HEK293 (cell line): ENCODE measurements at regions not wholly inside any gene's neighbourhood (a gene's known extent, or its start where the extent isn't known, plus 50 kb on each side); places are given as distances from the start of the nearest gene placed in this dataset.

ENCODE experiments used
- CTCF ChIA-PET: fragments of 350-600 bp; formaldehyde crosslinking; extraction: SDS; loops from one replicate; lab custom pipeline; 2021; ENCODE audit warnings: antibody characterized with exemption; lab: Yijun Ruan, JAX
- POLR2A ChIA-PET: fragments of 300-600 bp; formaldehyde crosslinking; extraction: SDS; loops from one replicate; lab custom pipeline; 2020; ENCODE audit warnings: antibody characterized with exemption, inconsistent platforms; lab: Yijun Ruan, JAX
- H3K27ac ChIP-seq: fragments of 200-500 bp; sonication (Bioruptor generic); 2 replicates; pipeline ENCODE4 v1.5.1; 2014; ENCODE audit warnings: low read depth, low read length, control low read depth, inconsistent platforms; ENCODE audit errors: extremely low read depth
- H3K36me3 ChIP-seq, 2 experiments: fragments of 200-500 bp in 1 of 2; sonication (Bioruptor generic) in 1 of 2; 1 replicate in 1 of 2; 2 replicates in 1 of 2; pipeline ENCODE4 v1.5.1; 2014 to 2017; ENCODE audit warnings: inconsistent platforms in 2 of 2, low read length in 2 of 2; ENCODE audit not compliant: control insufficient read depth in 2 of 2, insufficient read depth in 1 of 2
- H3K4me1 ChIP-seq: fragments of 200-500 bp; sonication (Bioruptor generic); 2 replicates; pipeline ENCODE4 v1.5.1; 2014; ENCODE audit warnings: mild to moderate bottlenecking, low read length, inconsistent platforms; ENCODE audit not compliant: control insufficient read depth, insufficient read depth
- H3K4me3 ChIP-seq: 2 replicates; pipeline ENCODE4 v1.5.1; 2011; ENCODE audit warnings: low read depth, mild to moderate bottlenecking, control low read depth, low read length, moderate library complexity
- H3K9me3 ChIP-seq: fragments of 200-500 bp; sonication (Bioruptor generic); 2 replicates; pipeline ENCODE4 v1.5.1; 2014; ENCODE audit warnings: low read depth, low read length, inconsistent platforms; ENCODE audit not compliant: control insufficient read depth, insufficient read depth
- ATF2 ChIP-seq: fragments of 450-650 bp; formaldehyde crosslinking; IDR thresholded peaks from 2 replicates; pipeline ENCODE4 v1.5.1; 2016; ENCODE audit warnings: missing biosample characterization, missing genetic modification characterization, low read depth
- BCL11A ChIP-seq: fragments of 450-650 bp; formaldehyde crosslinking; IDR thresholded peaks from 2 replicates; pipeline ENCODE4 v1.5.1; 2016; ENCODE audit warnings: low read depth, missing biosample characterization, missing genetic modification characterization
- PRDM6 ChIP-seq: fragments of 450-650 bp; formaldehyde crosslinking; IDR thresholded peaks from 2 replicates; pipeline ENCODE4 v1.5.1; 2017; ENCODE audit warnings: missing biosample characterization, missing genetic modification characterization
- REPIN1 ChIP-seq: fragments of 450-650 bp; formaldehyde crosslinking; IDR thresholded peaks from 2 replicates; pipeline ENCODE4 v1.5.1; 2017; ENCODE audit warnings: missing biosample characterization, missing genetic modification characterization, low read depth
- ZBTB6 ChIP-seq: fragments of 450-650 bp; formaldehyde crosslinking; IDR thresholded peaks from 2 replicates; pipeline ENCODE4 v1.5.1; 2017; ENCODE audit warnings: missing biosample characterization, missing genetic modification characterization
- ZFP41 ChIP-seq: fragments of 450-650 bp; formaldehyde crosslinking; IDR thresholded peaks from 2 replicates; pipeline ENCODE4 v1.5.1; 2016; ENCODE audit warnings: missing biosample characterization, missing genetic modification characterization, borderline replicate concordance
- ZNF362 ChIP-seq: fragments of 450-650 bp; formaldehyde crosslinking; IDR thresholded peaks from 2 replicates; pipeline ENCODE4 v1.5.1; 2016; ENCODE audit warnings: missing biosample characterization, missing genetic modification characterization
- ZSCAN30 ChIP-seq: fragments of 450-650 bp; IDR thresholded peaks from 2 replicates; pipeline ENCODE4 v1.5.1; 2018; ENCODE audit warnings: missing biosample characterization, mild to moderate bottlenecking, missing genetic modification characterization, moderate library complexity
- TF ChIP-seq, protein P1 (sequence below): fragments of 450-650 bp; formaldehyde crosslinking; IDR thresholded peaks from 2 replicates; pipeline ENCODE4 v1.5.1; 2016; ENCODE audit warnings: missing biosample characterization, missing genetic modification characterization
- TF ChIP-seq, protein P2 (sequence below): fragments of 450-650 bp; formaldehyde crosslinking; IDR thresholded peaks from 2 replicates; pipeline ENCODE4 v1.5.1; 2016; ENCODE audit warnings: missing biosample characterization, missing genetic modification characterization, borderline replicate concordance

DNA sequence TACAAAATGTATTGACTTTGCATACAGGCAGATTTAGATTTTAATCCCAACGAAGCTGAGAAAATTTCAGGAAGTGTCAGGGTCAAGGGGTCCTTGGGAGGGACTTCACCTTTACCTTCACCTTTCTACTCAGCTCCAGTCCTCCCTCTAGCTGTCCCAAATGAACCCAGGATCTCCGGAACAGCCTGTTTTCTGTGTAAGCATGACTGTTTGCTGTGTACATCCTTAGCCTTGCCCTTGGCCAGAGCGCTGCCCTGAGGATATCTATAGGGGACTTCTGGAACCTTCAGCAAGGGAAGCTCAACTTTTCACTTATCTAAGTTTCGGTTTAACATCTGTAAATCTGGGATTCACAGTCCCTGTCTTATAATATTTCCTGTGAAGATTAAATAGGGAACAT, 246.8 kb upstream of the ST6GAL2 start:
- H3K36me3 ChIP-seq: no peaks in the 10 kb centered on the region
- ChIA-PET POLR2A (no interaction called here), CTCF (no interaction called here)
- no peaks in the 10 kb centered on the region for H3K4me1 ChIP-seq
- H3K27ac ChIP-seq: no peak overlapping the region
- no peak overlapping the region for H3K4me3 ChIP-seq
- H3K9me3 ChIP-seq: no peaks in the 10 kb centered on the region
- TF ChIP-seq ZSCAN30 (tag by site-specific recombination): no peak

- H3K9me3 ChIP-seq: no peaks in the 10 kb centered on the region
- no peak overlapping the region for H3K4me3 ChIP-seq
- no peaks in the 10 kb centered on the region for H3K4me1 ChIP-seq
- TF ChIP-seq, protein P1, sequence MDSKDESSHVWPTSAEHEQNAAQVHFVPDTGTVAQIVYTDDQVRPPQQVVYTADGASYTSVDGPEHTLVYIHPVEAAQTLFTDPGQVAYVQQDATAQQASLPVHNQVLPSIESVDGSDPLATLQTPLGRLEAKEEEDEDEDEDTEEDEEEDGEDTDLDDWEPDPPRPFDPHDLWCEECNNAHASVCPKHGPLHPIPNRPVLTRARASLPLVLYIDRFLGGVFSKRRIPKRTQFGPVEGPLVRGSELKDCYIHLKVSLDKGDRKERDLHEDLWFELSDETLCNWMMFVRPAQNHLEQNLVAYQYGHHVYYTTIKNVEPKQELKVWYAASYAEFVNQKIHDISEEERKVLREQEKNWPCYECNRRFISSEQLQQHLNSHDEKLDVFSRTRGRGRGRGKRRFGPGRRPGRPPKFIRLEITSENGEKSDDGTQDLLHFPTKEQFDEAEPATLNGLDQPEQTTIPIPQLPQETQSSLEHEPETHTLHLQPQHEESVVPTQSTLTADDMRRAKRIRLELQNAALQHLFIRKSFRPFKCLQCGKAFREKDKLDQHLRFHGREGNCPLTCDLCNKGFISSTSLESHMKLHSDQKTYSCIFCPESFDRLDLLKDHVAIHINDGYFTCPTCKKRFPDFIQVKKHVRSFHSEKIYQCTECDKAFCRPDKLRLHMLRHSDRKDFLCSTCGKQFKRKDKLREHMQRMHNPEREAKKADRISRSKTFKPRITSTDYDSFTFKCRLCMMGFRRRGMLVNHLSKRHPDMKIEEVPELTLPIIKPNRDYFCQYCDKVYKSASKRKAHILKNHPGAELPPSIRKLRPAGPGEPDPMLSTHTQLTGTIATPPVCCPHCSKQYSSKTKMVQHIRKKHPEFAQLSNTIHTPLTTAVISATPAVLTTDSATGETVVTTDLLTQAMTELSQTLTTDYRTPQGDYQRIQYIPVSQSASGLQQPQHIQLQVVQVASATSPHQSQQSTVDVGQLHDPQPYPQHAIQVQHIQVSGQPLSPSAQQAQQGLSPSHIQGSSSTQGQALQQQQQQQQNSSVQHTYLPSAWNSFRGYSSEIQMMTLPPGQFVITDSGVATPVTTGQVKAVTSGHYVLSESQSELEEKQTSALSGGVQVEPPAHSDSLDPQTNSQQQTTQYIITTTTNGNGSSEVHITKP (tag by site-specific recombination): no peak
- TF ChIP-seq ZNF362 (tag by site-specific recombination) (no peak), REPIN1 (no peak), PRDM6 (no peak), ZFP41 (tag by site-specific recombination) (no peak), ATF2 (tag by site-specific recombination) (no peak), BCL11A (tag by site-specific recombination) (no peak), ZBTB6 (tag by site-specific recombination) (no peak)
- TF ChIP-seq, protein P2, sequence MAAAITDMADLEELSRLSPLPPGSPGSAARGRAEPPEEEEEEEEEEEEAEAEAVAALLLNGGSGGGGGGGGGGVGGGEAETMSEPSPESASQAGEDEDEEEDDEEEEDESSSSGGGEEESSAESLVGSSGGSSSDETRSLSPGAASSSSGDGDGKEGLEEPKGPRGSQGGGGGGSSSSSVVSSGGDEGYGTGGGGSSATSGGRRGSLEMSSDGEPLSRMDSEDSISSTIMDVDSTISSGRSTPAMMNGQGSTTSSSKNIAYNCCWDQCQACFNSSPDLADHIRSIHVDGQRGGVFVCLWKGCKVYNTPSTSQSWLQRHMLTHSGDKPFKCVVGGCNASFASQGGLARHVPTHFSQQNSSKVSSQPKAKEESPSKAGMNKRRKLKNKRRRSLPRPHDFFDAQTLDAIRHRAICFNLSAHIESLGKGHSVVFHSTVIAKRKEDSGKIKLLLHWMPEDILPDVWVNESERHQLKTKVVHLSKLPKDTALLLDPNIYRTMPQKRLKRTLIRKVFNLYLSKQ (tag by site-specific recombination): 0 out of 2 replicates have a peak, but pooled peaks have one; percentile 1
- H3K27ac ChIP-seq: no peak overlapping the region
- H3K36me3 ChIP-seq: no peaks in the 10 kb centered on the region
- ChIA-PET CTCF (no interaction called here), POLR2A (no interaction called here)
Observed at GRCh38 chr2:107133412-107133811, 247.4 kb upstream of the ST6GAL2 start.
